Ovary (tissue), 3 donors: ENCODE measurements at regions not wholly inside any gene's neighbourhood (a gene's known extent, or its start where the extent isn't known, plus 50 kb on each side); places are given as distances from the start of the nearest gene placed in this dataset.

Experiments
- CTCF ChIP-seq, 3 donors: fragments of 450-650 bp in 2 of 3; fragments of 200-600 bp in 1 of 3; IDR thresholded peaks; one replicate each; pipeline versions ENCODE4 v1.5.1 to v1.8.0; 2016 to 2022; ENCODE audit warnings: antibody characterized with exemption in 3 of 3, mild to moderate bottlenecking in 1 of 3
- EP300 ChIP-seq: sonication (generic); formaldehyde crosslinking; IDR thresholded peaks from one replicate; pipeline ENCODE4 v1.6.1; 2017; ENCODE audit warnings: antibody characterized with exemption
- POLR2A ChIP-seq: fragments of 450-650 bp; IDR thresholded peaks from one replicate; pipeline ENCODE4 v1.6.1; 2017; ENCODE audit warnings: antibody characterized with exemption, mild to moderate bottlenecking, moderate library complexity
- donor health status: DM: no; HTN: no; CAD: no.

- TF ChIP-seq EP300, result no peak
- TF ChIP-seq CTCF (IDR thresholded peaks at IDR 0.05), result no peak
- no peak for TF ChIP-seq POLR2A
These were observed 60.2 kb downstream of the NIBAN1 start for GRCh38 chr1:184914149-184914548.
